ENCODE measurements at regions not wholly inside any gene's neighbourhood (a gene's known extent, or its start where the extent isn't known, plus 50 kb on each side); places are given as distances from the start of the nearest gene placed in this dataset.

DNA sequence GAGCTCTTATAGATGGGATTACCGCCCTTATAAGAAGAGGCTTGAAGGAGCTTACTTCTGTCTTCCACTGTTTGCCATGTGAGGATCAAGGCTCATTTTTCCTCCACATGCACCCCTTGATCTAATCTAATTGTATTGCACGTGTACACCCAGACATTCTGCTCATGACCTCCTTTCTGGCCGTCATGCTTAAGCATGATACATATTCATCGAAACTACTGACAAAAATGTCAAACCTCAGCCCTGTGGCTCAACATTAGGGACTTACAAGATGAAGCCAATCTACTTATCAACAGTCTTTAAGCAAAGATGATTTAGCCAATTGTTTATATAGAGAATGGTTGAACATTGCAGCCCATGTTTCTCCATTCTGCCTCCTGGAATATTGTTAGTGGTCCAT is 127.6 kb downstream of the XCL2 start:
- no peak overlapping the region for H3K23ac ChIP-seq (ENCODE audit: low read depth, low read length)
- no peaks in the 10 kb centered on the region for H3K4me1 ChIP-seq (ENCODE audit: control insufficient read depth, insufficient read depth, low read length)
- H3K4me2 ChIP-seq (ENCODE audit: low read depth, low read length): no peak overlapping the region
- no peaks in the 10 kb centered on the region for H3K27me3 ChIP-seq (ENCODE audit: control insufficient read depth, insufficient read depth, low read length)
- intact Hi-C loops (cut with micrococcal nuclease) (no loop called here), dilution Hi-C loops (cut with HindIII; ENCODE audit: low sequenced_read_pairs, unreplicated experiment) (no loop called here), in situ Hi-C loops (cut with MboI; ENCODE audit: low sequenced_read_pairs) (no loop called here)
- H3K9ac ChIP-seq (ENCODE audit: low read depth, low read length): no peak overlapping the region
- no peak for TF ChIP-seq FOS (IDR thresholded peaks at IDR 0.05; ENCODE audit: low read depth, low read length)
- TF ChIP-seq, protein P1, sequence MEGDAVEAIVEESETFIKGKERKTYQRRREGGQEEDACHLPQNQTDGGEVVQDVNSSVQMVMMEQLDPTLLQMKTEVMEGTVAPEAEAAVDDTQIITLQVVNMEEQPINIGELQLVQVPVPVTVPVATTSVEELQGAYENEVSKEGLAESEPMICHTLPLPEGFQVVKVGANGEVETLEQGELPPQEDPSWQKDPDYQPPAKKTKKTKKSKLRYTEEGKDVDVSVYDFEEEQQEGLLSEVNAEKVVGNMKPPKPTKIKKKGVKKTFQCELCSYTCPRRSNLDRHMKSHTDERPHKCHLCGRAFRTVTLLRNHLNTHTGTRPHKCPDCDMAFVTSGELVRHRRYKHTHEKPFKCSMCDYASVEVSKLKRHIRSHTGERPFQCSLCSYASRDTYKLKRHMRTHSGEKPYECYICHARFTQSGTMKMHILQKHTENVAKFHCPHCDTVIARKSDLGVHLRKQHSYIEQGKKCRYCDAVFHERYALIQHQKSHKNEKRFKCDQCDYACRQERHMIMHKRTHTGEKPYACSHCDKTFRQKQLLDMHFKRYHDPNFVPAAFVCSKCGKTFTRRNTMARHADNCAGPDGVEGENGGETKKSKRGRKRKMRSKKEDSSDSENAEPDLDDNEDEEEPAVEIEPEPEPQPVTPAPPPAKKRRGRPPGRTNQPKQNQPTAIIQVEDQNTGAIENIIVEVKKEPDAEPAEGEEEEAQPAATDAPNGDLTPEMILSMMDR (conservative IDR thresholded peaks at IDR 0.05; ENCODE audit: low read depth, low read length): no peak
- TF ChIP-seq RFX5 (IDR thresholded peaks at IDR 0.05; ENCODE audit: low read depth, low read length): no peak
- DNase-seq (no peak), ATAC-seq (ENCODE audit: low read depth) (no peak)
- no peaks in the 10 kb centered on the region for H3K79me1 ChIP-seq (ENCODE audit: low read depth in 1 of 2, low read length in 2 of 2)
- no peaks in the 10 kb centered on the region for H3K36me3 ChIP-seq (ENCODE audit: control insufficient read depth, insufficient read depth, low read length)
- H2AK5ac ChIP-seq (ENCODE audit: low read depth, low read length): no peak overlapping the region
- H3K14ac ChIP-seq (replicated peaks; ENCODE audit: low read depth, low read length): no peak overlapping the region
- H2BK120ac ChIP-seq (ENCODE audit: low read depth, low read length): no peak overlapping the region
- H2AK9ac ChIP-seq (replicated peaks; ENCODE audit: low read depth, low read length, poor library complexity): no peak overlapping the region
- CTCF ChIA-PET: no interaction called here
- no peak overlapping the region for H2BK15ac ChIP-seq (ENCODE audit: low read depth, low read length)
- H3K4ac ChIP-seq (ENCODE audit: low read depth, low read length): no peak overlapping the region
- BruUV-seq (replicated peaks): no TSS peak
- WGBS, 2 experiments (ENCODE audit: extremely low coverage in 2 of 2, insufficient read length in 1 of 2): no CpG with 5 or more reads among the region's 4 CpGs
- no peak overlapping the region for H3K18ac ChIP-seq (ENCODE audit: low read depth, low read length)
- no peak overlapping the region for H4K5ac ChIP-seq (ENCODE audit: low read depth, low read length)
- H4K20me1 ChIP-seq (ENCODE audit: insufficient read depth, low read length): no peaks in the 10 kb centered on the region
- no peaks in the 10 kb centered on the region for H3K9me1 ChIP-seq (ENCODE audit: insufficient read depth, low read length)
- POLR2A ChIA-PET (ENCODE audit: unreplicated experiment): no interaction called here
- H3K27ac ChIP-seq (ENCODE audit: insufficient read depth, low read length): no peak overlapping the region
- H3K9me3 ChIP-seq (ENCODE audit: control insufficient read depth, insufficient read depth, low read length): no peaks in the 10 kb centered on the region
- no peak overlapping the region for H2BK5ac ChIP-seq (ENCODE audit: low read depth, low read length, poor library complexity, severe bottlenecking)
- H3K56ac ChIP-seq (ENCODE audit: extremely low read depth, insufficient read depth, low read length): no peak overlapping the region
- no peak overlapping the region for H2AFZ ChIP-seq (replicated peaks; ENCODE audit: low read length, poor library complexity)
- no peak overlapping the region for H3K4me3 ChIP-seq (ENCODE audit: insufficient read depth, low read depth, low read length)
- H4K91ac ChIP-seq (ENCODE audit: insufficient read depth, low read depth, low read length): no peak overlapping the region
- no peak overlapping the region for H2BK20ac ChIP-seq (ENCODE audit: low read depth, low read length)
- H4K8ac ChIP-seq (ENCODE audit: low read depth in 2 of 2, low read length in 2 of 2): no peak overlapping the region
